ENCODE measurements at regions not wholly inside any gene's neighbourhood (a gene's known extent, or its start where the extent isn't known, plus 50 kb on each side); places are given as distances from the start of the nearest gene placed in this dataset.

DNA sequence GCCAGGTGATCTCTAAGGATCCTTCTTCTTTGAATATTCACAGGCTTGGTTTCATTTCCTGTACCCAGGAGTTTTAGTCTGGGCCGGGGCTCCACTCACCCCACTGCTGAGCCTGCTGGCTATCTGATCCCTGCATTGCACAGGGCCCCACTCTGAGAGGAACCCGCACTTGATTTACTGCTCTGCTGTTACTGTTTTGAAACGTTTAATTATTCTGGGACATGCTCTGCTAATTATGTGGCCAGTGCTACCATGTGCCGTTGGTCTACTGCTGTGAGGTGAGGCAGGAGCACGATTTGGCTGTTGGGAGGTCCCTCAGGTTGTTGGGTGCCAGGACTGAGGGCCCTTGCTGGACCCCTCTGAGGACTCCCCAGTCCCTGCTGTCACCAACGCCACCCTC, 108.7 kb upstream of the SIRPA start:
- no peak for DNase-seq

DNA sequence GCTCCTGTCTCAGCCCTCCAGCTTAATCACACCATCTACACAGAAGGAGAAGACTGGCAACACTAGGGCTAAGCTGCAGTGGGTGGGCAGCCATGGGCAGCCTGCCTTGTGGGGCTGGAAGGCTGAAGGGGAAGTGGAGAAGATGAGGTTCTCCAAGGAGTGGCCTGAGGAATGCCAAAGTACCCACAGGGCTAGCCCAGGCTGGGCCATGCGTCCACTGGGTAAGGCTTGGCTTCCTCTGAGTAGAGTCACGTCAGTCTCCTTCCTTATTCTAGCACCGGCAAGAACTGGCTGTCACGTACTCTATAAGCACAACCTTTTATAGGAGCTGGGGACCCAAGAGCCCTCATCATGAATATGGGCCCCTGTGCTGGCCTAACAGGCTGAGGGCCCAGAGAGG, 110.6 kb upstream of the SIRPA start:
- DNase-seq: no peak

- DNase-seq: no peak
These were observed 112.0 kb upstream of the SIRPA start for GRCh38 chr20:1783245-1783644.

DNA sequence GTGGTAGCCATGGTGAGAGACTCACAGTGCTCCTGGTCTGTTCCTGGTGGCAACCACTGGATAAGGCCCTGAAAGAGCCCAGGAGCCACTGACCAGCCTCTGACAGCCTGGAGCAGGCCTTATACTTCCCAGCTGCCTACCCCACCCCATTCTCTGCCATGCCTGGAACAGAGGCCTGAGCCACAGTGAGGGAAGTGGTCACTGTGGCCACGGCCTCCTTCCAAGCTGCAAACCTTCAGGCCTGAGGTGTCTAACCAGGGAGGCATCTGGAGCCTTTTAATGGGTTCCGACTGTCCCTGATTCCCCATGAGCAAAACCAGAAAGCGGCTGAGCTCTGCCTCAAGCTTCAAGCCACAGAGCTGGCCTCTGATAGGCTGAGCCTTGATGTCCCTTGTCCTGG, 113.0 kb upstream of the SIRPA start:
- DNase-seq: no peak

DNA sequence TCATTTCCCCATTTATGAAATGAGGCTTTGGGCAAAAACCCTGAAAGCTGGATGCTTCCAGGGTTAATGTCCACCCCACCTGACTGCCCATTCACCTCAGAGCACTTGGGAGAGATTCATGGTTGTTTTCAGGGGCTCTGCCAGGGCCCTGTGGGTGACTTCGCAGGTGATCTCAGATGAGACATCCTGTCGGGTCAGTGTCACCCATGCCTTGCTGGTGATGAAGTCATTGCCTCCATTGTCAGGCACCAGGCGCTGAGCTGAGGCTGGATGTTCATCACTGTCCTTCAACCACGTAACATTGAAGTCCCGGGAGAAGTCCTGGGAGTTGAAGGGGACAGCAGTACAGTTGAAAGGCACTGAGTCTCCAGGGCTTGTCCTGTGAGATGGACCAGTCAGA, 115.6 kb upstream of the SIRPA start:
- no peak for DNase-seq

- no peak for DNase-seq
These were observed 116.9 kb upstream of the SIRPA start for GRCh38 chr20:1778338-1778737.

DNA sequence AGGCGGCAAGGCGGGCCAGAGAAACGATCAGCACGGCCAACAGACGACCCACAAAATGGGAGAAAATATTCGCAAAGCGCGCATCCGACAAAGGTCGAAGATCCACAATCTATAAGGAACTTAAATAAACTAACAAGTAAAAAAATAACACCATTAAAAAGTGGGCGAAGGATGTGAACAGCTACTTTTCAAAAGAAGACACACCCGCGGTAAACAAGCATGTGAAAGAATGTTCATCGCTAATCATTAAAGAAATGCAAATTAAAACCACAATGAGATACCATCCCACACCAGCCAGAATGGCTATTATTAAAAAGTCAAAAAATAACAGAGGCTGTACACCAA, 117.8 kb upstream of the SIRPA start:
- no peak for DNase-seq

GRCh38 chr20:1776681-1777475, 118.3 kb upstream of the SIRPA start:
- DNase-seq: peak; percentile 75

DNA sequence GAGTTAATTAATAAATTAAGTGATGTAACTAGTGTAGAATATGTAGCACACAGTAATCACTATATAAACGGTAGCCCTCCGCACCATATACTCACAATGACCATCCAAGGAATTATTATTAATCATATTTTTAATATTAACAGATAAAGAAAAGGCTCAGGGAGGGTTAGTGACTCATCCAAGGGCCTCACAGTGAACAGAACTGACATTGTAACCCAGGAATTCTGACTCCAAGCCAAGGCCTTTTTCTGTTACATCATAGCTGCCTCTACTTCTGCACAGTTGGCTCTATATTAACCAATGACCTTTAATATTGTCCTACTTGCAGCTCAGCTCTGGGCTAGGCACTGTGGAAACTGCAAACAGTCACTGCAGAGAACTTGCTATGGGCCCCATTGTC, 117.5 kb upstream of the SIRPG start:
- DNase-seq: no peak

DNA sequence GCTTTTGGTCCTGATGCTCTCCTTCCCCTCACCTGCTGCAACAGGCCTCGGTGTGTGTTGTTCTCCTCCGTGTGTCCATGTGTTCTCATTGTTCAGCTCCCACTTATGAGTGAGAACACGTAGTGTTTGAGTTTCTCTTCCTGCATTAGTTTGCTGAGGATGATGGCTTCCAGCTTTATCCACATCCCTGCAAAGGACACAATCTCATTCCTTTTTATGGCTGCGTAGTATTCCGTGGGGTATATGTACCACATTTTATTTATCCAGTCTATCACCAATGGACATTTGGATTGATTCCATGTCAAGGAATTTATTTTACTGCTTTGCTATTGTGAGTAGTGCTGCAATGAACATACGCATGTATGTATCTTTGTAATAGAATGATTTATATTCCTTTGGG, 116.9 kb upstream of the SIRPG start:
- DNase-seq: no peak

GRCh38 chr20:1773816-1774215, 116.2 kb upstream of the SIRPG start:
- DNase-seq: no peak

GRCh38 chr20:1769491-1769890, 111.9 kb upstream of the SIRPG start:
- DNase-seq: no peak

DNA sequence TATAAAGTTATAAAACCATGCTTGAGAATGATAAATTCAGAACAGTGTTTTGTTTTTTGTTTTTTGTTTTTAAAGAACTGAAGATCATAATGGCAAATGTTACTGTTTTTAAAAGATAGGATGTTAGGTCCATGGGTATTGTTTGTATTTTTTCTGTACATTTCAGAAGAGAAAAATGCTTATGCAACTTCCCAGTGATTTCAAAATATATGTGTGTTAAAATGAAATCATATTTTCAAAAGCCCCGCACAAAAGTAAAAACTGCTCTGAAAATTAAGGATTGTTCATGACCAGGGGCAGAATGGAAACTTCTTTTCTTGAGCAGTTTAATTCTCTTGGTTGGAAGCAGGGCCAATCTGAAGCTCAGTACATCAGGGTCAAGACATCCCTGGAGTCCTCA, 109.2 kb upstream of the SIRPG start:
- no peak for DNase-seq

- peak; percentile 20 for DNase-seq
These were observed 106.8 kb upstream of the SIRPG start for GRCh38 chr20:1764136-1765033.

- DNase-seq: no peak
These were observed 104.0 kb upstream of the SIRPG start for GRCh38 chr20:1761598-1761997.

GRCh38 chr20:1761116-1761515, 103.5 kb upstream of the SIRPG start:
- no peak for DNase-seq

GRCh38 chr20:1758765-1759164, 101.2 kb upstream of the SIRPG start:
- DNase-seq: no peak

DNA sequence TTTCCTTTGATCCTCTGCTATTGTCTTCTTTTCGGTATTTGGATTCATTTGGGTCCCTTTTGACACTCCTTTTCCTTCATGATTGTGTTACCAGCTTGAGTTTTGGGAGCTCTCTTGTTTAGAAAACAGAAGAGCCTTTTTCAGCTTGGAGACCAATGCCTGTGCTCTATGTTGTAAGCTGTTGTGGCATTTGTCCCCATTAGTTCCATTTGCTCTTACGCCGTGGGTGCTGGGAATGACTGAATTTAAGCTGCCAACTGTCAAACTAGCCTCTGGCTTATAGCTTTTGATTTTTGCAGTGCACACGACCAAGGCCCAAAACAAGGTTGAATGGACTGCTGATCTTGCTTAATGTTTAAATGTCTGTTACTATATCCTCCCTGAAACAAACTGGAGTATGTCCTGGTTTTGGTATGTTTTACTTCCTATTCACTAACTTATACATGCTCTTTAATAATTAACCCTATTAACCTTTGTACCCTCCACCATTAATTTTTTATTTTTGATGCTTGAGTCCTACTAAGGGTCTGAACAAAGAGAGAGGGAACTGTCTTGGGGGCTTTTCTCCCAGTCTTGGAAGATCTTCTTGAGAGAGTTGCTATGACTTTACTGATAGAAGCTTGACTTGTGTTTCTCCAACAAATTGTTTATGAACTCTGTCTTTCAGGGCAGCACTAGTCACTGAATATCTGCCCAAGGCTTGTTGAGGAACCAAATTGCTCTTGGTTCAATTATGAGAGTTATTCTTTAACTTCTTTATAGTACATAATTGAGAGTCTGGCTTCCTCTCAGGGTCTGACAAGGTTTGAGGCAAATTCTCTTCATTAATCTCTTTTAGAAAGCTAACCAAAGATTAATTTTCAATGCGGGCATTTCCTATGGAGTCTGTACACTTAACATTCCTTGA, 100.3 kb upstream of the SIRPG start:
- DNase-seq: no peak

DNA sequence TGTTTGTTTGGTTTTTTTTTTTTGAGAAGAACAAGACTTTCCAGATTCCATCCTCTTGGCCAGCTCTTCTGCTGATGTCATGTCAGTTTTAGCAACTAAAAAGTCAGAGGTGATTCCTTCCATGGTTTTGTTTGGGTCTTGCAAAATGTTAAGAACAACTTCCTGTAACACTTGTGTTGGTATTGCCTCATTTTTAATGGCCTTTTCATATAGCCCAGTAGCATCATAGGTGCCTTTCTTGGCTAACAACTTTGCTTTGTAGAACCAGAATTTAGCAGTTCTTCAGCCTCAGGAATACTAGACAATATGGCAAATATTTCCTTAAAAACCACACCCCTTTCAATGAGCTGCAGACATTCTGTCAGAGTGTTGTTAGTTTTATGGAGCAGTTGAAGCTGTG, 99.5 kb upstream of the SIRPG start:
- DNase-seq: no peak

- DNase-seq: no peak
These were observed 97.2 kb upstream of the SIRPG start for GRCh38 chr20:1754749-1755148.

DNA sequence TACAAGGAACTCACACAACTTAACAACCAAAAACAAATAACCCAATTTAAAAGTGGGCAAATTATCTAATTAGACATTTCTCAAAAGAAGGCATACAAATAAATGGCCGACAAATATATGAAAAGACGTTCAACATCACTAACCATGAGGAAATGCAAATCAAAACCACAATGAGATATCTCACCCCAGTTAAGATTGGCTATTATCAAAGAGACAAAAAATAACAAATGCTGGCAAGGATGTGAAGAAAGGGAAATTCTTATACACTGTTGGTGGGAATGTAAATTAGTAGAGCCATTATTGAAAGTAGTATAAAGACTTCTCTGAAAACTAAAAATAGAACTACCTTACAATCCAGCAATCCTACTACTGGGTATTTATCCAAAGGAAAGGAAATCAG, 96.7 kb upstream of the SIRPG start:
- DNase-seq: no peak

- no peak for DNase-seq
These were observed 94.5 kb upstream of the SIRPG start for GRCh38 chr20:1752045-1752444.

DNA sequence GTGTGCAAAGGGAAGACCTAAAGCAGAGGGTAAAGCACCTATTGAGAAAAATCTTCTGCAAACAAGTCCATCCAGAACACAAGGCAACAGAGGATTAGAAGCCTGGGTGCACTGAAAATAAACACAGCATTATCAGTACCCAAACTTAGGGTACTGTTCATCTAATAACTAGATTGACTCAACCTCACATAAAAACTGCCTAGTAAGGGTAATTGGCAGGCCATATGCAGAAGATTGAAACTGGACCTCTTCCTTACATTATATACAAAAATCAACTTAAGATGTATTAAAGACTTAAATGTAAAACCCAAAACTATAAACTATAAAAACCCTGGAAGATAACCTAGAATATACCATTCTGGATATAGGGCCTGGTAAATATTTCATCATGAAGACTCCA, 91.2 kb upstream of the SIRPG start:
- no peak for DNase-seq

All from T-helper 9 cell (primary cell).